Activated CD4-positive, alpha-beta T cell treated with anti-CD3 and anti-CD28 coated beads, Interleukin-2, amount 50 U/mL, for 24 hours (primary cell): ENCODE measurements at regions not wholly inside any gene's neighbourhood (a gene's known extent, or its start where the extent isn't known, plus 50 kb on each side); places are given as distances from the start of the nearest gene placed in this dataset.

ENCODE experiments used
- DNase-seq, 2 donors: peaks; one replicate each; pipeline ENCODE4 v3.0.0-alpha.2; 2020; ENCODE audit warnings: low read depth in 1 of 2, low spot score in 1 of 2

- DNase-seq, result no peak
These were observed 989.5 kb downstream of the CBLN2 start for GRCh38 chr18:71554686-71555085.

- DNase-seq, result no peak
These were observed 1002.5 kb downstream of the CBLN2 start for GRCh38 chr18:71541643-71542042.

DNA sequence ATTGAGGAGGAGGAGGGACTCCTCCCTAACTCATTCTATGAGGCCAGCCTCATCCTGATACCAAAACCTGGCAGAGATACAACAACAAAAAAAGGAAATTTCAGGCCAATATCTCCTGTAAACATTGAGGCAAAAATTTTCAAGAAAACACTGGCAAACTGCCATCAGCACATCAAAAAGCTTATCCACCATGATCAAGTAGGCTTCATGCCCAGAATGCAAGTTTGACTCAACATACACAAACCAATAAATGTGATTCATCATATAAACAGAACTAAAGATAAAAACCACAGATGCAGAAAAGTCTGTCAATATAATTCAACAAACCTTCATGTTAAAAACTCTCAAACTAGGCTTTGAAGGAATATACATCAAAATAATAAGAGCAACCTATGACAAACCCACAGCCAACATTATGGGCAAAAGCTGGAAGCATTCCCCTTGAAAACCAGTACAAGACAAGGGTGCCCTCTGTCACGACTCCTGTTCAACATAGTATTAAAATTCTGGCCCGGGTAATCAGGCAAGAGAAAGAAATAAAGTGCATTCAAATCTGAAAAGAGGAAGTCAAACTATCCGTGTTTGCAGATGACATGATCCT, 1014.3 kb downstream of the CBLN2 start:
- no peak for DNase-seq

- no peak for DNase-seq
These were observed 1020.4 kb downstream of the CBLN2 start for GRCh38 chr18:71523483-71524435.

GRCh38 chr18:71505526-71505925, 1038.6 kb downstream of the CBLN2 start:
- no peak for DNase-seq

GRCh38 chr18:71503222-71503621, 1040.9 kb downstream of the CBLN2 start:
- DNase-seq, result no peak

DNA sequence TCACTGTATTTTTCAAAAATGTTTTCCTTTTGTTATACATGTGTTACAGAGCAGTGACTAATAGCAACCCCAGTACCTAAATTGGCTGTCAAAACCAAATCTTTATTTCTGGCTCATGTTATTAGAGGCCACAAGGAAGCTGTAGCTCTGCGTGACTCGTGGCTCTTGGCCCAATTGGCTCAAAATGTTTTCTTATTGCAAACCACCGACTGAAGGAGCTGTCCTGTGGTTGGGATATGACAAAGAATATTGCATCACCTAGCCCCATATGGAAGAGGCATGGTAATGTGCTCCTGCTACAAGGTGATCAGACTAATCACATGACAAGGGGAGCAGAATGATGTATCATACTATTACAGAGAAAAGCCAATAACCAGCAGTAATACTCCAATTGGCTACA, 1058.5 kb downstream of the CBLN2 start:
- DNase-seq, result no peak

GRCh38 chr18:71471963-71472725, 1072.0 kb downstream of the CBLN2 start:
- DNase-seq, result no peak

DNA sequence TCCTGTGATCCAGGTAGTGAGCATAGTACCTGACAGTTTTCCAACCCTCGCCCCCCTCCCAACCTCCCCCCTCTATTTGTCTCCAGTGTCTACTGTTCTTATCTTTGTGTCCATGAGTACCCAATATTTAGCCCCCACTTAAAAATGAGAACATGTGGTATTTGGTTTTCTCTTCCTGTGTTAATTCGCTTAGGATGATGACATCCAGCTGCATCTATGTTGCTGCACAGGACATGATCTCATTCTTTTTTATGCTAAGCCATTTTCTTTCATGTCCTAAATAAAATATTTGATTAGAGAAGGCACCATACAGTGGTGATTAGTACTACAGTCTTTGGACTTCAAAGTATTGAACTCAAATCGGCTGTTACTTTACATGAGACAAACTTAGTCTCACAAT, 1087.9 kb downstream of the CBLN2 start:
- DNase-seq, result no peak

DNA sequence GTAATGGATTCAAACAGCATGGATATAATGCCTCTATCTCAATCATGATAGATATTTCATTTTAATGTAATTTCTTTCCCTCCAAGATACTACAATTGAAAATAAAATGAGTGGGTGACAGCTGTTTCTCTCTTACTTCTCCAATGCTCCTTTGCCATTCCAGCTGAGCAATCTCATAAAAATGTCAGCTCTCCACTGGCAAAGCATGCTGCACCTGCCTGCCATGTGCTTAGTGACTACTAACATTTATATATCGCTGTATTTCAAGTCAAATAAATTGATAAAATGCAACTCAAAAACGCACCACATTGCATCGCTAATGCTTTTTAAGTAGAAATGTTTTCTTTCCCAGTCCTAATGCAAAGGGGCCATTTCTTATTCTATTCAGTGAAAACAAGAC, 1093.9 kb downstream of the CBLN2 start:
- DNase-seq, result no peak

DNA sequence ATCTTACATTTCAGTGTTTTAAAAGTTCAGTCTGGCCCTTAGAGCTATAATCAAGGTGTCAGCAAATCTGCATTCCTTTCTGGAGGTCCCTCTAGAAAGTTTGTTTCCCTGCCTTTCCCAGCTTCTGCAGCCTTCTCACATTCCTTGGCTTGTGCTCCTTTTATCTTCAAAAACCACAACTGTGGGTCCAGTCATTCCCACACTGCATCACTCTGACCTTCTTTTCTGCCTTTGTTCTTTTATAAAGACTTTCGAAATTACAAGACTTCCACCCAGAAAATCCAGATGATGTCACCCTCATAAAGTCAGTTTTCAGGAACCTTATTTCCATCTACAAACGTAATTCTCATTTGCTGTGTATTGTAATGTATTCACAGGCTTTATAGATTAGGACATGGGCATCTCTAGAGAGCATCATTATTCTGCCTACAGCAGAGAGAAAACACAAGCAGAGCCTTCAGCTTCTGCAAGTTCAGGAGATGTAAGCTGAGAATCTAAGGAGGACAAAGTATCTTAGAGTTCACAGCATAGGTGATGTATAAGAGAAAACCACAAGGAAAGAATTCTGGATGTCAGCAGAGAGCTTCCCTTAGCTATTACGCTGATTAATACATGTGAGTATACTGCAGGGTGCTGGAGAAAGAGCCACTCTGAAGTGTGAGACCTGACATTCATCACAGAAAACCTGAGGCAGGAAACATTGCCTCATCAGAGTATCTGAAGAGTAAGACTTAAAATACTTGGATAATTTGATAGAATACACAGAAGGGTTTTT, 1100.2 kb downstream of the CBLN2 start:
- no peak for DNase-seq

DNA sequence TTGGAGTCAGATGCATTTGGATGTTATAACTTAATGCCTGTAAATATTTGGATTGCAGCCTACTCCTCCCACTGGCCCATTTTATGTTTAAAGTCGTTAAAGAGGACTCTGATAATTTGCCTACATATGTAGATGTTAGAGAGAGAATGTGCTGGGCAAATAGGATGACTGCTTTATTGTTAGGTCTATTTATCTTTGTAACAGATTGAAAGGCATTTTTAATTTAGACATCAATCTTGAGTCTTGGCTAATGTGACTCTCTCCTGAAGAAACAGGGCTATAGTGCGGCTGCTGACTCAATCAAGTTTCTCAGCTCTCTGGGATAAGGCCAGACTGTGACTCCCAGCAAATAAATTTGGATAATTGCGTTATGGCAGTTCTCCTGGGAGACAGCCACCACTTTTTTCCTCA, 1101.4 kb downstream of the CBLN2 start:
- DNase-seq, result no peak

- DNase-seq, result no peak
These were observed 1103.0 kb downstream of the CBLN2 start for GRCh38 chr18:71441156-71441555.

DNA sequence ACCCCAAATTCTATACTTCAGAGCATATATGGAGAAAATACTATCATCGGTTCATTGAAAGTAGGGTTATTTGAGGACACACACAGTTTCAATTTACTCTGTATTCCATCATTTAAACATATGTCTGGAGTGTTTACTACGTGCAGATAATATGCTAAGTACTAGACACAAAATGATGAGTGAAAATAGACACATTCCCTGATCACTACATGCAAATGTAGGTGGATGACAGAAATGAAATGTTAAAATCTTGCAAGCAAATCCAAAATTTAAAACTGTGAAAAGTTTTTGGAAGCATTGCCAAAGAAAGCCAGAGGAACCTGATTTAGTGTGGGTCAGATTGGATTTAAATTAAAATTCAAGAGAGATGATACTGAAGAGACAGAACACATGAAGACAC, 1106.6 kb downstream of the CBLN2 start:
- no peak for DNase-seq

DNA sequence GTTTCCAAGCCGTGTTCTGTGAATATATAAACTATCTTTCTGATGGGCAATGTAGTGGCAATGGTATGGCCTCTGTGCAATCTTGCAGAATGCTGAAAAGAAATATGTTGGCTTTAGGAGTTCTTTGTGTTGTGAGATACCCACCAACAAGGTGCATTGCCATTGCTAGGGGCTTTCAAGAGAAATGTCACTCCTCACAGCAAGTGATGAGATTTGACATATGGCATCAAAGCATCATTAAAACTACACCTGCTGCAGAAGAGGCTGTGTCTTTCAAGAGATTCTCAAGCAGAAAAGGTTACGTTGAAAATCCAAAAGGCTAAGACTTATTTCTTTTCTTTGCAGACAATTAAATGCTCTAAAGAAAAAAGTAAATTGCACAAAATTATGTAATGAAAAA, 1110.8 kb downstream of the CBLN2 start:
- no peak for DNase-seq

GRCh38 chr18:71431689-71432088, 1112.5 kb downstream of the CBLN2 start:
- no peak for DNase-seq

DNA sequence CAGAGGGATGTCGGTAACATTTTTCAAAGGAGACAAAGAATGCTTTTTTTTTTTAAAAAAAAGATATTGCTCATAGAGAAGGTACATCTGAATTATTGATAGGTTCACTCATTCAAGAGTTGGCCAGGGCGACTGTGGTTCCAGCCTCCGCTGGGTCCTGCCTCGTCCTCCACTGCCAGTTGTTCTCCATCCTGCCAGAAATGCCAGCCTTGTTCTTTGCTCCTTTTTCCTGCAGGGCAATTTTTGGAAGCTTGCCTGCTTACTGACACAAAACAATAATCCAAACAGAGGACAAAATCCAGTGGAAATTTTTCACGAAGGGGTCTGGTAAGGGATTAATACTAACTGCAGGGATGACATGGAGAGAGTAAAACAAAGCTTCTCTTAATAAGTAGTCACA, 1113.0 kb downstream of the CBLN2 start:
- DNase-seq, result no peak

DNA sequence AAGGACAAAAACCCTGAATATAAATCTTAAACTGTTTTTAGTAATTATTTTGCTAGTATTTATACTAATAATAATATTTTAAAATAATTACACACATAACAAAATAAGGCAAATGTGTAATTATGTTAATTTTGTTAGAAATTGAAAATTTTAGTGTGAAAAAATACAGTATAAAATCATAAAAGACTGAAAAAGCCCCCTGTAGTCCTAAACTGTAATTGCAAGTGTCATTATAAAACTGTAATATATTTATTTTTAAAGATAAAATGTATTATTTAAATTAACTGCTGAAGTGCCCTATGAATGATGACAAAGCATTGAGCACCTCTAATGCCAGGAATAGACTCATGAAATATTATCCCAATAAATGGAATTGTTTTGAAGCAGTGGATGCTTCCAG, 1117.7 kb downstream of the CBLN2 start:
- DNase-seq, result no peak

DNA sequence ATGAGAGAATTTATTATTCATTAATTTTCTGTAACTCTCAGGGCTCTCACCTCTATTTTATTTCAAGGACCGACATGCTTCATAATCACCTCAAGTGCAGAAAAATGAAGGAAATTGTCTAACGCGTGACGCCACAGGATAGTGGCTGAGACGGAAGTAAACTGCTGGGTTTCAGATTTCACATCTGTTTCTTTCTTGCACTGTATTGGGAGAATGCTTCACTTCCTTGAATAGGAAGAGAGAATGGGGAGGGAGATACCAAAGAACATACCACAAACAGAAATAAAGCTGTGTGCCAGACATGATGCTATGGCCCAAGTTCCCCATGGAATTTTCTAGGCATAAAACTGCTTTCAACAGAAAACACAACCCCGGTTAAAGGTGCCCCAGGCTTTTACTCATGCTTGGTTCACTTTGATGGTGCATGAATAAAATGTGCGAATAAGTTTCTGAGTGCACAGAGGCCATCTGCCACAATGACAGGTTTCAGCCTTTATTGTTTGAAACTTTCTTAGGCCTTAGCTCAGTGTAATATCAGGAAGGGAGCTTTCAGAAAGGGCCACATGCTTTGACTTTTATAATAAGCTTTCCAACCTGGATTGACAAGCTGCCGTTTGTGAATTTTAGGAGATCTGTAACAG, 1116.4 kb downstream of the SOCS6 start:
- no peak for DNase-seq

- no peak for DNase-seq
These were observed 1114.7 kb downstream of the SOCS6 start for GRCh38 chr18:71403501-71403900.

GRCh38 chr18:71398531-71398930, 1109.7 kb downstream of the SOCS6 start:
- DNase-seq, result no peak
